ENCODE measurements at regions not wholly inside any gene's neighbourhood (a gene's known extent, or its start where the extent isn't known, plus 50 kb on each side); places are given as distances from the start of the nearest gene placed in this dataset.

- Histone ChIP-seq H3K4me1 (replicated peaks) (no peaks in the 10 kb centered on the region), H3K9me3 (no peaks in the 10 kb centered on the region), H3K27me3 (replicated peaks; ENCODE audit: insufficient read depth) (no peaks in the 10 kb centered on the region), H3K27ac (no peak overlapping the region), H3K36me3 (no peaks in the 10 kb centered on the region), H3K4me3 (no peak overlapping the region)
- TF ChIP-seq POLR2A (IDR thresholded peaks at IDR 0.05) (no peak), POLR2AphosphoS5 (IDR thresholded peaks at IDR 0.05) (no peak)
- DNase-seq (ENCODE audit: low spot score), result no peak
- intact Hi-C loops (cut with DNase I), result no loop called here
- 85% methylated on average over 6 of the region's 6 CpGs for whole genome bisulfite sequencing
Measured at GRCh38 chr7:12139416-12139815, 71.7 kb upstream of the TMEM106B start.

GRCh38 chr7:12146813-12147212 lies 64.3 kb upstream of the TMEM106B start:
- WGBS, result 41% methylated on average over 2 of the region's 2 CpGs

GRCh38 chr7:12152196-12152918 lies 58.7 kb upstream of the TMEM106B start:
- no peaks in the 10 kb centered on the region for H3K27me3 ChIP-seq (replicated peaks; ENCODE audit: insufficient read depth)
- no peaks in the 10 kb centered on the region for H3K4me1 ChIP-seq (replicated peaks)
- 60% methylated on average over 5 of the region's 5 CpGs for WGBS
- intact Hi-C loops (cut with DNase I), result no loop called here
- no peak overlapping the region for H3K27ac ChIP-seq
- DNase-seq (ENCODE audit: low spot score), result no peak
- TF ChIP-seq POLR2A (IDR thresholded peaks at IDR 0.05) (no peak), POLR2AphosphoS5 (IDR thresholded peaks at IDR 0.05) (no peak), CTCF (IDR thresholded peaks at IDR 0.05) (no peak)
- no peaks in the 10 kb centered on the region for H3K9me3 ChIP-seq
- no peaks in the 10 kb centered on the region for H3K36me3 ChIP-seq
- H3K4me3 ChIP-seq, result no peak overlapping the region

More at GRCh38 chr7:12146813-12147212, 64.3 kb upstream of the TMEM106B start:
- DNase-seq (ENCODE audit: low spot score), result no peak
- no peak overlapping the region for H3K4me3 ChIP-seq
- no peak for TF ChIP-seq POLR2AphosphoS5 (IDR thresholded peaks at IDR 0.05)
- intact Hi-C loops (cut with DNase I), result no loop called here
- H3K27ac ChIP-seq, result no peak overlapping the region
- no peaks in the 10 kb centered on the region for H3K27me3 ChIP-seq (replicated peaks; ENCODE audit: insufficient read depth)
- no peaks in the 10 kb centered on the region for H3K9me3 ChIP-seq
- H3K4me1 ChIP-seq (replicated peaks), result no peaks in the 10 kb centered on the region
- no peaks in the 10 kb centered on the region for H3K36me3 ChIP-seq

GRCh38 chr7:12154119-12154518 lies 57.0 kb upstream of the TMEM106B start:
- H3K4me3 ChIP-seq, result no peak overlapping the region
- H3K9me3 ChIP-seq, result no peaks in the 10 kb centered on the region
- intact Hi-C loops (cut with DNase I), result no loop called here
- TF ChIP-seq POLR2AphosphoS5 (IDR thresholded peaks at IDR 0.05) (no peak), POLR2A (IDR thresholded peaks at IDR 0.05) (no peak), CTCF (IDR thresholded peaks at IDR 0.05) (no peak)
- H3K4me1 ChIP-seq (replicated peaks), result no peaks in the 10 kb centered on the region
- H3K27ac ChIP-seq, result no peak overlapping the region
- 94% methylated on average over 1 of the region's 1 CpG for WGBS
- no peak for DNase-seq (ENCODE audit: low spot score)
- H3K27me3 ChIP-seq (replicated peaks; ENCODE audit: insufficient read depth), result no peaks in the 10 kb centered on the region
- no peaks in the 10 kb centered on the region for H3K36me3 ChIP-seq

GRCh38 chr7:12157517-12157916 lies 53.6 kb upstream of the TMEM106B start:
- 85% methylated on average over 1 of the region's 1 CpG for WGBS
- H3K9me3 ChIP-seq, result no peaks in the 10 kb centered on the region
- no peak overlapping the region for H3K27ac ChIP-seq
- intact Hi-C loops (cut with DNase I), result no loop called here
- no peaks in the 10 kb centered on the region for H3K36me3 ChIP-seq
- DNase-seq (ENCODE audit: low spot score), result no peak
- H3K4me3 ChIP-seq, result no peak overlapping the region
- H3K4me1 ChIP-seq (replicated peaks), result no peaks in the 10 kb centered on the region
- TF ChIP-seq CTCF (IDR thresholded peaks at IDR 0.05), result no peak
- no peak for TF ChIP-seq POLR2A (IDR thresholded peaks at IDR 0.05)
- no peak for TF ChIP-seq POLR2AphosphoS5 (IDR thresholded peaks at IDR 0.05)
- no peaks in the 10 kb centered on the region for H3K27me3 ChIP-seq (replicated peaks; ENCODE audit: insufficient read depth)
